Right lung (tissue), 2 donors: ENCODE measurements at regions not wholly inside any gene's neighbourhood (a gene's known extent, or its start where the extent isn't known, plus 50 kb on each side); places are given as distances from the start of the nearest gene placed in this dataset.

Experiments used
- DNase-seq, 2 donors: peaks; one replicate each; pipeline ENCODE4 v3.0.0-alpha.2; 2013

DNA sequence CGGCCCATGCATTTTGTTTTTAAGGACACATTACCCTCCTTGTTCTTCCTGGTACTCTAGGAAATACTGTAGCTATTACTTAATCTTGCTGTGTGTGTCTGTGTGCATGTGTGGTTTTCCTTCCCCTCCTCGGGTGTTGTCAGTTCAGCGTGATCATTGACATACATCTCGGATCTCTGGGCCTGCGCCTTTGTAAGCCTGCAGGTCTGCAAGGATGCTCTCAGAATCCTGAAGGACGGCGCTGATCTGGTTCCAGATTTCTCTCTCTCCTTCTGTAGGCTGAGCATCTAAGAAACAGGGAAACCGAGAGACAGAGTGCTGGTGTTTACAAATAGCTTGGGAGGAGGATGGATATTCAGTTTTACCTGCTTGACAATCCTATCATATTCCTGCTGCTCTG, 100.2 kb downstream of the CYRIA start:
- DNase-seq, result no peak

DNA sequence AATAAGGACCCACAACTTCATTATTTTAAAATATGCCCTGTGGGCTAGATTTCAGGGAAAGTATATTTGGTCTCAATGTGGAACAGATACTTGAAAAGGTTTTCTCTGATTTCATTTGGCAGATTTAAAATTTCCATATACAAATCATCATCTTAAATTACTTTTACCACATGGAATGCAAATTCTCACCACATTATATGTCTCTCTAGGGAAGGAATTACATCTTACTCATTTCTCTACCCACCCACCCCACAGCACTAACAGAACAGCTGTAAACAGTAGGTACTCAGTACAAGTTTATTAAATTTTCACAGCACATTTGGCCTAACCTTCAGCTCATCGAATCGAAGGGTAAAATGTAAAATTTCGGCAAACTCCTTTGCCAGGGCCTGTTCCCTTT, 104.0 kb downstream of the CYRIA start:
- DNase-seq, result no peak

DNA sequence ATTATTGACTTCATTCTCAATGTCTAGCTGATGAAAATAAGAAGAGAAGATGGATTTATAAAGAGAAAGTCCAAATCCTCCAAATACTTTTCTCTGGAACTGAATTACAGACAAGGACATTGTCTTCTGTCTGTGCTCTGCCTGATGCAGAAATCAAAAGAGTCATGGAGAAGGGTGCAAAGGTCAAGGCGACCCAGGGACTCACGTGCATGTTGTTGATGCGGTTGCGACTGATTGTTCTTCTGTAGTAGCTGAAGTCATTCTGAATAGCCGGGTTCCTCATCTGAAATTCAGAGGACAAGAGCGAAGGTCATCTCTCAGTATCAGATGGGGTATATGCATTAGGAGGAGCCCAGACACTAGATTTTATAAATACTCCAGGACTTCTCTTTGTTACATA, 104.4 kb downstream of the CYRIA start:
- no peak for DNase-seq

DNA sequence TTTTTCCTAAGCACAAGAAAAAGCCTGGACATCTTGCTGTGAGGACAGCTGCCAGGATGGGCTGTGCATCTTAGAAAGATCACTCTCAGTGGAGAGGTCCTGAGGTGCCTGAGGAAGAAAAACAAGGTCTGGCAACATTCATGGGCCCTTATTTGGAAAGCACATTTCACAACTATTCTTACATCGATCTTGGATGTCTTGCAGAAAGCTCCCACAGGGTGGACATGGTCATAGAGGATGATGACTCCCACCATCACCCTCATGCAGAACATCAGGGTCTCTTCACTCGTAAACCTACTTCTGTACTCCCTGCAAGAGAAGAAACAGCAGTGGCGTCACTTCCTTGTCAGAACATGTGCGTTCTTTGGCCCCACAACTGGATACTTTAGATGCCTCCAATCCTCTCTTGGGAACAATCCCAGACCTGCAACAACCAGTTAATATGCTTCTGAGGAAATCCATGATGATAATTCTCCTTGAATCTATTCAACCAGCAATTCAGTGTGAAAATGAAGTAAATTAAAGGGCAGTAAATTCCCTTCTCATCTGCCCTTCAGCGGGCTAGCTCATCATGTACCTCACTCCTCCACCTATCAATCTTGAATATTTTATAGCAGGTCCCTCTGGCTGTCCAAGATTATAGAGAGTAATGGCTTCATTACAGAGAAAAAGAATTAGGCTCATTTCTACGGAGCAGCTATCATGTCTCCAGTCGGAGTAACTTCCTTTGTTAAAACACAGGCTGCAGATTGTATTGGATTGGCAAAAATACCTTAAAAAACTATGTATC, 106.2 kb downstream of the CYRIA start:
- no peak for DNase-seq

DNA sequence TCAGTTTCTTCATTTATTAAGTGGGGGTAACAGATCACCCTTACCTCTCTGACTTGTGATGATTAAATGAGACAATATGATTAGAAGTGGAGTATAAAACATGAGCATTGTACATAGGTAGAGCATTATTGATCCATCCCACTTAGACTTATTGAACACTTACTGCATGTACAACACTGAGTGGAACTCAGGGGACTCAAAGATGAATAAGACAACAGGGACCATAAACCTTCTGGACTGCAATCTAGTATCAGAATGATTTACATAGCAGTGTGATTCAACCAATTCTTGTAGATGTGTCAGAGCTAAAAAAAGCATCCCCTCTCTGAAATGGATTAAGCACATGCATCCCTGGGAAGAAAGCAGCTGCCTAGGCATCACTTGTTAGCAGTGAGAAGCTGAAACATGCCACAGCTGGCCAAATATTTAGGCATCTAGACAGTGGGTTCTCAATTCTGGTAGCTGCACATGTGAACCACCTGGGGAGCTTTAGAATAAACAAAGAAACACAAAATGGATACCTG, 111.5 kb downstream of the CYRIA start:
- no peak for DNase-seq

DNA sequence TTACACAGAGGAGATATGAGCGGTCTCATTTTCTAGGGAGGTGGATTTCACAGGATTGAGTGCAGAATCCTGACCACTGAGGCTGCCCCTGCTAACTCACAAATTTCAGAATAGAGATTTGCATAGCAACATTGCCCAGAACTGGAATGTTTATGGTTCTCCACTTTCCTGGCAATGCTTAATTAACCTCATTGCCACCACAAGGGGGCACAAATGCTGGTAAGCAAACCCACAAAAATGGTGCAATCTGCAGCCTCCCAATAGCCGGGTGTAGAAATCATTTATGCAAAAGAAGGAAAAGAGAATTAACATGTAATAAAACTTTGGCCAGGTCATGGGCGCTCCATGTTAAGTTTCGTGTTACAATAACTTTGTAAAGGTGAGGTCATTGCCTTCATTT, 112.4 kb downstream of the CYRIA start:
- peak; percentile 8 to 9 for DNase-seq

DNA sequence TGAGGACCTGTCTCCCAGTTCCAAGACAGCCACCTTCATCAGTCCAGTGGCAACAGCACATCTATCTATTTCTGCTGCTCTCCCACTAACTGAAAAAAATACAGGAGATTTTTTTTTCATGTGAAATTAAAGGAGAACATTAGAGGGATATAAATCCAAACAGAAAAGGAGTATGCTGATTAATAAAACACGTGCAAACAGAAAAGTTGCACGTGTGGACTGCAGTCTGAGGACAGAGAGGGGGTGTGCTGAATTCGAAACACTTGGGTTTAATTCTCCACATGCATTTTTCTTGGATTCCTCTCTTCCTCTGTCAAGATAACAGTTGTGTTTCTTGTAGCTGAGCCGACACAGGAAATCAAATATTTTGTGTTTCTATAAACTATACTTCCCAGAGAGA, 113.4 kb downstream of the CYRIA start:
- no peak for DNase-seq

DNA sequence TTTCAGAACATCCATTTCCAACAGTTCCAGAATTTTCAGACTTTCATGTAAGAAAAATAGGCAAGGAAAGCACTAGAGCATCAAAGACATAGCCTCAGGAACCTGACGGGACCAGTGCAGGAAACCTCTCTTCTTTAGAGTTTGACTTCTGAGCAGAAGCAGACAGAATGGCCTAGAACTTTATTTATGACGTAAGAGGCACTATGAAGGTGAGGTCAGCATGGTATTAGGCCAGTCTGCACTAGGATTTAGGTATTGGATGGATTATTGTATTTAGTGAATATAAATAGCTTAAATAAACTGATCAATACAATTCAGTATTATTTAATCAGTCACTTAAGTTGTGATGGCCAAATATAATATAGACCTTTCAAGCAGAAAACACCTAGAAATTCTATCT, 117.6 kb downstream of the CYRIA start:
- no peak for DNase-seq

DNA sequence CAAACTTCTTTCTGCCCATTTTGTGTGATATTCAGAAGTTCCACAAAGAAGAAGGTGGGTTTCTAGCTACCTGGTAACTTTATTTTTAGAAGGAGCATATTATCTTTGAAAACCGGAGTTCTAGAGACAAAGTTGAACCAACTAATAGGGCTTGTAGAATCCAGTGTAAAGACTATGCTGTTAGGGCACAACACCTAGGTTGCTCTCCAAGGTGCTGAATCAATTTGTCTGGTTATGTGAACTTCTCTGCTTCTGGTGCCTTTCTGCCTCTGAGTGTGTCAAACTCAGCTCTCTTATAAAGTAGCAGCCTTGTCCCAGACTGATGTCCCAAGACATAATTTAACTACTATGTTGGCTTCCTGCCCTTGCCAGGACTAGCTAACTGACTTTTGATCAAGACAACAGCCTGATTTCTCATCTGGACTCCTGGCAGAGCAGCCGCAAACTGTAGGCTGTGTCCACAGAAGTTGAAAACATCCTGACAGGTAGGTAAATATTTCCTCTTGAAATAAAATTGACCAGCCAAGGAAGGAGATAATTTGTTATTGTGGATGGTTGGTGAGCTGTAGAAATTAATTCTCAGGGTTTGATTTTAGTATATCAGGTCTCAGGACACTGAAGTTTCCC, 119.4 kb downstream of the CYRIA start:
- DNase-seq, result peak; percentile 23 to 40

DNA sequence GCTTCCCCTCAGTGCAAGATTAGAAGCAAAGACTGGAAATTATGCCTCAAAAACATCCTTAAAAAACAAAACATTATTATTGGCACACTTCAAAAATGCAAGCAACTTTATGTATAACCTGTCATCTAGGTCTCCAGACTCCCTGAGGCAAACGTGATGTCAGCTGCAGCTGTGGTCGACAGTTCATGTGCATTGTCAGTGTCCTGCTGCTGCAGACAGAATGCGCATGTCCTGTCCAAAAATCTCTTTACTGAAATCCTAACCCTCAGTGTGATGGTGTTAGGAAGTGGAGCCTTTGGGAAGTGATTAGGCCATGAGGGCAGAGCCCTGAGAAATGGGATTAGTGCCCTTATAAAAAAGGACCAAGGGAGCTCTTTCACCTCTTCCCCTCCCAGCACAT, 126.9 kb downstream of the CYRIA start:
- DNase-seq, result no peak

DNA sequence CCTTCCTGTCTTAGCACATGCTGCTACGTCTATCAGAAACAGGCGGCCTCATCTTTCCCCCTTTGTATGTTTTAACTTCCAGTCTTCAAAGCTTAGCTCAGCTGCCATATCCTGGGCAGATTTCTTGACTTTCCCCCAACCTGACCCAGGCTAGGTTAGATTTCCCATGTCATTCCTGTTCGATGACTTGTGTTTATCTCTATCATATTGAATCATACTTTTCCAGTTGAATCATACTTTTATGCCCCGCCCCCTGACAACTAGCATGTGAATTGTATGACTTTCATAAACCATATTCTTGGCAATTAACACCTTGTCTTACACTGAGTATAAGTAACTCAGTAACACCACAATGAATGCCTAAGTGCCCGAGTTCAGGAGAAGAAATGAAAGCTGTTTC, 128.3 kb downstream of the CYRIA start:
- no peak for DNase-seq

DNA sequence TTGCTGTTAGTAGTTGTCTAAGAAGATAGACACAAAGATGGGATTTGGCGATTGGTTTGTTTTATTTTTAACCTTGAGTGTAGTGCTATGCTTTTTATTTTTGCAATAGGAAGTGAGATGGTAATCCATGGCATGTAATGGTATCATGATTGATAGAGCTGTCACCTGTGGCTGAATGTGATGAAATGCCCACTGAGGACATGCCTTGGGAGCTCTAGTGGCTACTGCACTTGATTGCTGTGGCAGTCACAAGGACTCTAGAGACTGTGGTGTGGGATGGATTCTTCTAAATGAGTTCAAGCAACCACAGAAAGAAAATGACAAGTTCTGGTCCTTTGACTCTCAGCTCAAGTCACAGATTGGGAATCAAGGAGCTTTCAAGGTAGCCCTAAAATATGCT, 139.4 kb downstream of the CYRIA start:
- no peak for DNase-seq

DNA sequence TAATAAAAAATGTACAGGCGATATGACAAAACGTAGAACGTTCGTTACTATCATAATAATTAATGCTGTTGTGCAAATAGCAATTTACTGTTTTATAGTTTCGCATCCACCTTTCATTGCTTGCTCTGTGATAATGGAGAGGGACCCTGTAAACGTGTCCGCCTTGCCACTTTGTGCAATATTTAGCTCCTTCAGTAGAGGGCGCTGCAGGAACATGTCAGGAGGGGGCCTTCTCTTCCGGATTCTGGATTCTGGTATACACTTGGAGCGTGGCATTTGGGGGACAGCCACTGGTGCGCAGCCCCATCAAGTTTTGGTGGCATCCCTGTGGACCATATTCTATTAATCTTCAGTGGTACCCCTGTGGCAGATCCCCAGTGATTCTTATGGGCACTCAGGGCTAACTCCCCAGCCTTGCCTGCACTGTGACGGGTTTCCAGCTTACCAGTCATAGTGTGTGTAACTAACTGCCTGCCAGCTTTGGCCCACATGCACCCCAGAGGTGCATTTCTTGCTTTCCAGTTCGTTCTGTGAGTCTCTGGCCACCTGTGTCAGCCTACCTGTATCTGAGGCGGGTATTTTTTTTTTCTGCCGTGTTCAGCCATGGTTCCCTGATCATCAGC, 140.3 kb downstream of the CYRIA start:
- no peak for DNase-seq

DNA sequence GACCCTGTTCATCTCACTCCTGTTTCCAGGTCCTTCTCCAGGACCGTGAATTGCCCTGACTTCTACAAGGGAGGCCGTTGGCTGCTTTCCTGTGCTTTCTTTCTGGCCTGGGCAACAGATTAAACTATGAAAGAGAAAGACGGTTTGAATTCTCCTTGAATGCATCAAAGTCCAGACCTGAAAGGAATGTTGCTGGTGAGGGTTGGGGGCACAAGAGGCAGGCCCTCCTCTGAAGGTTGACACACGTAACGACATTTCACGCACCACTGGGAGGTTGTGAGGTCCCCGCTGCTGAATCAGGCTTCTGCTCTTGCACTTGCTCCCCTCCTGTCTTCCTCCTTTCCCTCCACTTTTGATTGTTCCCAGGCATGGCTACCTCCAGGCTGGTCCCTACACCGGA, 141.9 kb downstream of the CYRIA start:
- DNase-seq, result no peak

DNA sequence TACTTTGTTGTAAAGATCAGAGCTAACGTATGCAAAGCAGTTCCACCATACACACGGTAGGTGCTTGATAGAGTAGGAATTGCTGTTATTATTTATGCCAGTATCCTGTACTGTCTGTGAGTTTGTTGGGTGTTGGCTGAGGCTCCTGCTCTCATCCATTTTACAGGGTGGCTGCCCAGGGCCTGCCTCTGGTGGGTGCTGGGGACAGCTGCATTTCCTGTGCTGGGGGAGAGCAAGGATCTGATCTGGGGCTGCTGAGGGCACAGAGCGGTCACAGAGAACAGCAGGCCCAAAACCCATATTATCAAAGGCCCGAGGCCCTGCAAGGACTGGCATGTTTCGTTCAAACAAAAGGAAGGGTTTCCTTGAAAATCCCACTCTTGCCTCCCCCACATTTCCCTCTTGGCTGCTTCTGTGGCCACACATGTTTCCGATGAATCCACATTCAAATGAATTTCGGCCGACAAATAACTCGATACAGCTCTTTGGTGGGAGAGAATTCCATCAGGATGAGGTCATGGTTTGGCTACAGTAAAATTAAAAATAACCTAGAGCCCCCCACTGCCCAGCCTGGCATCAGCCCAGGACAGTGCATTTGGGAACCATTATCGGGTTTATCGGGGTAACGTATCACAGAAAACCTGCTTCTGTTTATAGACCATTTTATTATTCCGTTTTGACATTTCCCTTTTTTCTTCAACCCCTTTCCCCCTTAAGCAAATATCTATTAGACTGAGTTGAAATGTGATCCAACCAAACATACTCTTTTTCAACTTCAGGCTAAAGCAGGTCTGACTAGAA, 143.4 kb downstream of the CYRIA start:
- peak; percentile 31 to 33 for DNase-seq

DNA sequence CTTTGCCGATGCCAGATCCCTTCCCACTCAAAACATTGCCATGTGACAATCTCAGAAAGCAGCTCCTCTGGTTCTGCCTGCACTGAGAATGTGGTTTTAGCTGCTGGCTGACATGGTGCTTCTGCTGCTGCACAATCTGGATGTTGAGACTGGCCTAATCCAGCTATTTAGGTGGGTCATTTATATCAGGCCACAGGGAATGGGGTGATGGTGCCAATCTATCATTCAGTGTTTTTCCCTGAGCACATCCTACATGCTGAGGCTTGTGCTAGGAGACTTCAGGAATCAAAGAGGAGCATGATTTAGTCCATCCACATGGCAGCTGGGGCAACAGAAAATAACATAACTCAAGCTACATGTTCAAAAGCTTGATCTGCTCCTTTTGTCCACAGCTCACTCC, 144.7 kb downstream of the CYRIA start:
- no peak for DNase-seq

DNA sequence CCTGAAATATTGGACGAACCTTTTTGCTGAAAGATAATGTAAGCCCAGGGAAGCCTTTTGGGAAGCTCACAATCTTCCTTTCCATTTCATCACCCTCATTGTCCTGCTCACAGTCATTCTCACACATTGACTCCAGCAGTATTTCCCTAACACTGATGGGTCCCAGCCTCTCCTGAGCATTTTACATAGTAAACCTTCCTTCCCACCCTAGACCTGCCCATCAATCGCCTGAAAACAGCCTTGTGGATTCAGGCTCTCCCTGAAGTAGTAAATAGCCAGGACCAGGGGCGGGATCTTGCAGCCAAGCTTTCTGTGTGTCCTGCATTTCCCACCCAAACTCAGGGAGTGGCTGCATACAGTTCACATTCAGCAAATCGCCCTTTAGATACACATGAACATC, 149.9 kb downstream of the CYRIA start:
- no peak for DNase-seq

DNA sequence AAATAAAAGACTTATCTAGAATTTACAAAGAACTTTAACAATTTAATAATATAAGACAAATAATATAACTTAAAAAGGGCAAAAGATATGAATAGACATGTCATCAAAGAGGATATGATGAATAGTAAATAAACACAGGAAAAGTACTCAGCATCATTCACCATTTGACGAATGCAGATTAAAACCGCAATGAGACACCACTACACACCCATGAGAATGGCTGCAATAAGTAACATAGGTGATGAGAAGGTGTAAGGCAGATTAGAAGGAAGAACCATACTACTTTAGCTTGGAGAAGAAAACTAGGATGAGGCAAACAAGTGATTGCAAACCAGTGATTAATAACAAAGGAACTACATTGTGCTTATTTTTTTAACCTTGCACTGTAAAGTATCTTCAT, 152.0 kb downstream of the CYRIA start:
- DNase-seq, result no peak

DNA sequence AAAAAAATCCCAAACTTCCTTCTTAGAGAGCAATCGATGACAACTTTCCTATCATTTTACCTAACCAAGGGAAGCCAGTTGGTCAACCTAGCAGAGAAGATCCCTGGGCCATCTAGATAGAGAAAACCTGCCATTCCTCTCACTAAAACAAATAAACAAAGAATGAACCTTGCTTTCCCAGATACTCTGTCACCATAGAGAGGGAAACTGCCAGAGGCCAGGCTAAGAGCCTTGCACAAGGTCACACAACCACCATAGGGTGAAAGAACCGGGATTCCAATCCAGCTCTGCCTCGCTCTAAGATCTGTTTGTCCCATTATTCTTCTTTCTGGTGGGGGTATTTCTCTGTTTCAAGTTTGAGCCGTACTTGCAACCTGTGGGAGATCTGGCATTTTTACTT, 154.6 kb downstream of the CYRIA start:
- no peak for DNase-seq

DNA sequence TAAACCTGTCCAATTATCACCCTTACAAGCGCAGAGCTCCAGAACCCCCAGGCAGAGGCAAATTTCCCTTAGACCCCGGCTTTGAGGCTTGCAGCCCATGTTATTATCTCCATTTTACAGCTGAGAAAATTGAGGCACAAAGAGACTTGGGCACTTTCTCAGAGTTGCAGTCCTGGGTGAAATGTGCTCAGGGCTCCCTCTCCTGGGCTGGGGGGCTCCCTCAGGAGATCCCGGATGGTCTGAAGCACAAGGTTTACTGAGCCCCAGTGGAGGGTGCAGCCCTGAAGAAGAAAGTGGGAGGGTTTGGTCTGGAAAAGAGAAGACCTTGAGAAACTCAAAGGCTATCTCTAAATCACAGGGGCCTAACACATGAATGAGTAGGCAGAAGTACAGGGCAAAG, 156.6 kb downstream of the CYRIA start:
- DNase-seq, result no peak

DNA sequence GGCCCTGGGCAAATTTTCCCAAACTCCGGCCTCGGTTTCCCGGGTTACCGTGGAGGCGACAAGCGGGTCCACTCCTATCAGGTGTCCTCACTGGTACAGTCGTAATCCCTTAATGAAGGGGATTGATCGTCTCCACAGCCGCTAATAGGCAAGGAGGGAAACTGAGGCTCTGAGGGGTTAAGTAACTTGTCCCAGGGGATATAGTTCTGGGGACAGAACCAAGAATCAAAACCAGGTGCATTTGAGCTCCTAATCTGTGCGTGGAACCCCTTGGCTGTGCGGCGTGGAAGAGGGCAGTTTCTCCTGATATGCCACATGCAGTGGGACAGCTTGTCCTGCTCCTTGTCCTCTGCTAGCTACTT, 157.2 kb downstream of the CYRIA start:
- no peak for DNase-seq
